ENCODE measurements at regions not wholly inside any gene's neighbourhood (a gene's known extent, or its start where the extent isn't known, plus 50 kb on each side); places are given as distances from the start of the nearest gene placed in this dataset.

DNA sequence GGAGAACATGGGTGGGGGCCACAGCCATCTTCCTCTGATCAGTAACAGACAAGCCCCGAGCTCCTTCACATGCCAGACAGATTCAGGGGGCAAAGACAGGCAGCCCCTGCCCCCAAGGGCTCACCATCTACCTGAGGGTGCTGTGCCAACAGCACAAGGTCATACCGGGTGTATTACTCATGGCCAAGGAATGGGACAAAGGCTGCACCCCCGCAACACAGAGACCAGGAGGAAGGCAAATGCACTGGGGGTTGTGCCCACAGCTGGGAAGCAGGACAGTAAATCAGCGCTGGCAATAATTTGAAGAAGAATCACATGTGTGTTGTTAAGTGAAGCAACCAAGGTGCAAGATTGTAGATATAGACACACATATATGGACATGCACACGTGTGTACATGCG, 137.1 kb downstream of the C16orf95 start:
- intact Hi-C loops (cut with DNase I) = no loop called here
- peaks cover 0 to 6% (median 0%) of the 10 kb centered on the region in 3 donors for H3K4me1 ChIP-seq (ENCODE audit: control insufficient read depth in 2 of 3, insufficient read depth in 2 of 3, low read depth in 1 of 3, low read length in 3 of 3)
- no peak overlapping the region for H3K9ac ChIP-seq (ENCODE audit: low read length in 3 of 3)
- DNase-seq (no peak), FAIRE-seq (no peak)
- H3K4me3 ChIP-seq (ENCODE audit: low read length in 3 of 3) = no peak overlapping the region
- TF ChIP-seq, protein P1, sequence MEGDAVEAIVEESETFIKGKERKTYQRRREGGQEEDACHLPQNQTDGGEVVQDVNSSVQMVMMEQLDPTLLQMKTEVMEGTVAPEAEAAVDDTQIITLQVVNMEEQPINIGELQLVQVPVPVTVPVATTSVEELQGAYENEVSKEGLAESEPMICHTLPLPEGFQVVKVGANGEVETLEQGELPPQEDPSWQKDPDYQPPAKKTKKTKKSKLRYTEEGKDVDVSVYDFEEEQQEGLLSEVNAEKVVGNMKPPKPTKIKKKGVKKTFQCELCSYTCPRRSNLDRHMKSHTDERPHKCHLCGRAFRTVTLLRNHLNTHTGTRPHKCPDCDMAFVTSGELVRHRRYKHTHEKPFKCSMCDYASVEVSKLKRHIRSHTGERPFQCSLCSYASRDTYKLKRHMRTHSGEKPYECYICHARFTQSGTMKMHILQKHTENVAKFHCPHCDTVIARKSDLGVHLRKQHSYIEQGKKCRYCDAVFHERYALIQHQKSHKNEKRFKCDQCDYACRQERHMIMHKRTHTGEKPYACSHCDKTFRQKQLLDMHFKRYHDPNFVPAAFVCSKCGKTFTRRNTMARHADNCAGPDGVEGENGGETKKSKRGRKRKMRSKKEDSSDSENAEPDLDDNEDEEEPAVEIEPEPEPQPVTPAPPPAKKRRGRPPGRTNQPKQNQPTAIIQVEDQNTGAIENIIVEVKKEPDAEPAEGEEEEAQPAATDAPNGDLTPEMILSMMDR (IDR thresholded peaks at IDR 0.05; ENCODE audit: borderline replicate concordance, extremely low read depth, insufficient read depth) = no peak
- no peaks in the 10 kb centered on the region for H3K9me3 ChIP-seq (ENCODE audit: control insufficient read depth in 2 of 3, insufficient read depth in 1 of 3, low read length in 3 of 3)
- H3K27ac ChIP-seq (ENCODE audit: low read depth in 2 of 2, low read length in 2 of 2) = no peak overlapping the region
- H3K36me3 ChIP-seq (ENCODE audit: control insufficient read depth in 2 of 3, insufficient read depth in 3 of 3, low read length in 3 of 3) = no peaks in the 10 kb centered on the region
- no peaks in the 10 kb centered on the region for H3K27me3 ChIP-seq (ENCODE audit: control insufficient read depth, insufficient read depth, low read length)

DNA sequence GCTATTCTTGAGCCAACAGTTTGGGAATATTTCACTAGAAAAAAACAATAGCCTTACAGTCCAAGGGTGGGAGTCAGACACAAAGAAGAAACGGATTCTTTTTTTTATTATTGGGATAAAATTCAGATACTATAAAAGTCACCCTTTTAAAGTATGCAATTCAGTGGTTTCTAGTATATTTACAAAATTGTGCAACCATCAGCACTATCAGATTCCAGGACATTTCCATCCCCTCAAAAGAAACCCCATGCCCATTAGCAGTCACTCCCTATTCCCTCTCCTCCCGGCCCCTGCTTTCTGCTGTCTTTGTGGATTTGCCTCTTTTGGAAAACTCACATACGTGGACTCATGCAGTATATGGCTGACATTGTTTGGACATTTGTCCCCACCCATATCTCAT, 134.4 kb downstream of the C16orf95 start:
- Histone ChIP-seq H3K4me3 (ENCODE audit: low read length in 3 of 3) (no peak overlapping the region), H3K9ac (ENCODE audit: low read length in 3 of 3) (no peak overlapping the region), H3K27me3 (ENCODE audit: control insufficient read depth, insufficient read depth, low read length) (no peaks in the 10 kb centered on the region), H3K9me3 (ENCODE audit: control insufficient read depth in 2 of 3, insufficient read depth in 1 of 3, low read length in 3 of 3) (peaks cover 0 to 2% (median 0%) of the 10 kb centered on the region in 3 donors), H3K36me3 (ENCODE audit: control insufficient read depth in 2 of 3, insufficient read depth in 3 of 3, low read length in 3 of 3) (no peaks in the 10 kb centered on the region), H3K4me1 (ENCODE audit: control insufficient read depth in 2 of 3, insufficient read depth in 2 of 3, low read depth in 1 of 3, low read length in 3 of 3) (peaks cover 0 to 6% (median 0%) of the 10 kb centered on the region in 3 donors), H3K27ac (ENCODE audit: low read depth in 2 of 2, low read length in 2 of 2) (no peak overlapping the region)
- TF ChIP-seq, protein P1 (IDR thresholded peaks at IDR 0.05; ENCODE audit: borderline replicate concordance, extremely low read depth, insufficient read depth) = no peak
- DNase-seq (no peak), FAIRE-seq (no peak)
- intact Hi-C loops (cut with DNase I) = no loop called here

DNA sequence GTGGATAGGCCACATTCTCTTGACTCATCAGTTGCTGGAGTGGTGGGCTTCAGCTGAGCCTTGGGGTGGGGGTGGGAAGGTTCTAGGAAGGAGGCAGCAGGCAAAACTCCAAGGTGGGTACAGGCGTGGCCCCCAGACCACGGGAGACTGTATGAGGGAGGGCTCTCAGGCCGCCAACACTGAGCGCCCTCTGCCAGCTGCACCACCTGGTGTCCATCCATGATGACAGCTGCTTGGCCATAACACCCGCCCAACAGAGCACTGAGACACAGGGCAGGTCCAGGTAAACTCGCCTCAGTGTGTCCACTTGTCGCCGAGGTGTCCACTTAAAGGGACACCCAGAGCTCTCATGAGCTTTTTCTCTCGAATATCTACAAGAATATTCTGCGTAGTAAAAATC, 133.5 kb downstream of the C16orf95 start:
- intact Hi-C loops (cut with DNase I) = no loop called here
- Histone ChIP-seq H3K27me3 (ENCODE audit: control insufficient read depth, insufficient read depth, low read length) (no peaks in the 10 kb centered on the region), H3K9me3 (ENCODE audit: control insufficient read depth in 2 of 3, insufficient read depth in 1 of 3, low read length in 3 of 3) (peaks cover 0 to 4% (median 0%) of the 10 kb centered on the region in 3 donors), H3K9ac (ENCODE audit: low read length in 3 of 3) (no peak overlapping the region), H3K4me3 (ENCODE audit: low read length in 3 of 3) (no peak overlapping the region), H3K4me1 (ENCODE audit: control insufficient read depth in 2 of 3, insufficient read depth in 2 of 3, low read depth in 1 of 3, low read length in 3 of 3) (peaks cover 0 to 6% (median 0%) of the 10 kb centered on the region in 3 donors), H3K27ac (ENCODE audit: low read depth in 2 of 2, low read length in 2 of 2) (no peak overlapping the region), H3K36me3 (ENCODE audit: control insufficient read depth in 2 of 3, insufficient read depth in 3 of 3, low read length in 3 of 3) (no peaks in the 10 kb centered on the region)
- FAIRE-seq (no peak), DNase-seq (no peak)
- TF ChIP-seq, protein P1 (IDR thresholded peaks at IDR 0.05; ENCODE audit: borderline replicate concordance, extremely low read depth, insufficient read depth) = no peak

DNA sequence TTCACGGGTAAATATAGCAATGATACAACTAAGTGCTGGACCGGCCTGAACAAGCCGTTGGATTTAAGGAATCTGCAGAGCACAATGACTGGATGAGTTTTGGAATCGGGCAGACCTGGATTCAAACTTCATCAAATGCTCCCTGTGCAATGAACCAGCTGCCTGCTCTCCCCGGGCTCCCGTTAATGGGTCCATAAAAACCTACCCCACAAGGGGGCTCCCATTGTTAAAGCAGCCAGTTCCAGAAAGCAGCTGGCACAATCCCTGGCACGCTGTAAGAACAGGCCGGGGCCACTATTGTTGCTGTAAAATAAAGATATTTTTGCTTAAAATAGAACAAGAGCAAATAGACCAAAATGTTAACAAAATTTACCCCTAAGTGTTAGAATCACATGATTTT, 131.9 kb downstream of the C16orf95 start:
- FAIRE-seq = no peak
- intact Hi-C loops (cut with DNase I) = no loop called here
- no peak overlapping the region for H3K27ac ChIP-seq (ENCODE audit: low read depth in 2 of 2, low read length in 2 of 2)
- no peak overlapping the region for H3K4me3 ChIP-seq (ENCODE audit: low read length in 3 of 3)
- no peaks in the 10 kb centered on the region for H3K4me1 ChIP-seq (ENCODE audit: control insufficient read depth in 2 of 3, insufficient read depth in 2 of 3, low read depth in 1 of 3, low read length in 3 of 3)
- TF ChIP-seq, protein P1 (IDR thresholded peaks at IDR 0.05; ENCODE audit: borderline replicate concordance, extremely low read depth, insufficient read depth) = no peak
- peaks cover 2 to 8% (median 4%) of the 10 kb centered on the region in 3 donors for H3K9me3 ChIP-seq (ENCODE audit: control insufficient read depth in 2 of 3, insufficient read depth in 1 of 3, low read length in 3 of 3)
- peak in 1 of 5 donors; percentile 36 for DNase-seq
- no peak overlapping the region for H3K9ac ChIP-seq (ENCODE audit: low read length in 3 of 3)
- H3K27me3 ChIP-seq (ENCODE audit: control insufficient read depth, insufficient read depth, low read length) = no peaks in the 10 kb centered on the region
- no peaks in the 10 kb centered on the region for H3K36me3 ChIP-seq (ENCODE audit: control insufficient read depth in 2 of 3, insufficient read depth in 3 of 3, low read length in 3 of 3)

All from kidney (tissue), 13 donors.